ENCODE measurements at regions not wholly inside any gene's neighbourhood (a gene's known extent, or its start where the extent isn't known, plus 50 kb on each side); places are given as distances from the start of the nearest gene placed in this dataset.

GRCh38 chr6:6856538-6857523 is 250.9 kb upstream of the RREB1 start (continued):
- TF ChIP-seq ZBTB33 (CRISPR knock-in tag; IDR thresholded peaks at IDR 0.05) (peak; percentile 96), USF1 (CRISPR knock-in tag; IDR thresholded peaks at IDR 0.05) (0 out of 2 replicates have a peak, but pooled peaks have one; percentile 12), CEBPG (CRISPR knock-in tag; IDR thresholded peaks at IDR 0.05) (0 out of 2 replicates have a peak, but pooled peaks have one; percentile 27), CEBPG (tag; conservative IDR thresholded peaks at IDR 0.05 in 1 of 2, IDR thresholded peaks at IDR 0.05 in 1 of 2) (peak in 1 of 2 experiments; percentile 28; a peak in 1 of 4 replicates), FOXP1 (CRISPR knock-in tag; IDR thresholded peaks at IDR 0.05) (0 out of 2 replicates have a peak, but pooled peaks have one; percentile 57)

- BruUV-seq (replicated peaks) = no TSS peak
- FAIRE-seq = no peak
Measured at GRCh38 chr6:6857528-6857927, 250.2 kb upstream of the RREB1 start.

More at GRCh38 chr6:6857528-6857927, 250.2 kb upstream of the RREB1 start:
- DNase-seq (ENCODE audit: extremely low read depth in 1 of 4, low spot score in 3 of 4) = no peak
- no peak overlapping the region for H3K27ac ChIP-seq (ENCODE audit: extremely low read depth, low read depth, low read length)
- 77% methylated on average over 5 of the region's 5 CpGs for WGBS (ENCODE audit: insufficient coverage, low coverage, missing lambda C conversion rate)
- peak overlapping the region; percentile 84 for H2AFZ ChIP-seq (ENCODE audit: low read depth, low read length)
- H4K20me1 ChIP-seq (replicated peaks; ENCODE audit: control insufficient read depth, insufficient read depth, low read length) = no peaks in the 10 kb centered on the region
- peak overlapping the region in 1 of 2 experiments; percentile 55; a peak in 1 of 4 replicates for H3K9ac ChIP-seq (ENCODE audit: insufficient read depth in 1 of 2, low read depth in 2 of 2, low read length in 2 of 2)
- ChIA-PET POLR2A (interaction anchor here (0.6 kb wide), 2 partner anchors 201 to 361 kb away, joined by 3 read pairs; no protein-coding TSS in a partner anchor), CTCF (ENCODE audit: low intra/inter-chr PET ratio) (no interaction called here)
- H3K27me3 ChIP-seq (ENCODE audit: control insufficient read depth in 2 of 2, insufficient read depth in 2 of 2, low read length in 2 of 2) = no peaks in the 10 kb centered on the region
- no peaks in the 10 kb centered on the region for H3K9me3 ChIP-seq (replicated peaks; ENCODE audit: control insufficient read depth, insufficient read depth, low read depth, low read length)
- no peaks in the 10 kb centered on the region for H3K36me3 ChIP-seq (ENCODE audit: control insufficient read depth, insufficient read depth, low read length)
- intact Hi-C loops (cut with micrococcal nuclease) = loop anchor here (5.0 kb wide), 1 partner anchor 185 kb away; no protein-coding TSS in a partner anchor
- H3K9me1 ChIP-seq (ENCODE audit: control insufficient read depth, insufficient read depth, low read length) = no peaks in the 10 kb centered on the region
- no peak for ATAC-seq
- H3K4me3 ChIP-seq = no peak overlapping the region
- no peak overlapping the region for H3K4me2 ChIP-seq (ENCODE audit: insufficient read depth, low read length)
- TF ChIP-seq ZNF589 (CRISPR knock-in tag; IDR thresholded peaks at IDR 0.05; ENCODE audit: low read depth) (no peak), ZNF57 (CRISPR knock-in tag; IDR thresholded peaks at IDR 0.05) (no peak), ZSCAN32 (CRISPR knock-in tag; IDR thresholded peaks at IDR 0.05) (no peak), ZNF277 (CRISPR knock-in tag; IDR thresholded peaks at IDR 0.05; ENCODE audit: borderline replicate concordance) (no peak)
- H3K4me1 ChIP-seq (replicated peaks in 1 of 2; ENCODE audit: control insufficient read depth in 2 of 2, insufficient read depth in 2 of 2, low read length in 2 of 2) = peaks cover 33 to 36% of the 10 kb centered on the region in 2 experiments
- in situ Hi-C loops (cut with MboI) = no loop called here
- H3K79me2 ChIP-seq (ENCODE audit: control insufficient read depth, insufficient read depth, low read length) = no peaks in the 10 kb centered on the region

Measured in K562 (cell line).